Transverse colon (tissue), 4 donors: ENCODE measurements at regions not wholly inside any gene's neighbourhood (a gene's known extent, or its start where the extent isn't known, plus 50 kb on each side); places are given as distances from the start of the nearest gene placed in this dataset.

Experiments used
- DNase-seq: peaks from one replicate; pipeline ENCODE4 v3.0.0-alpha.2; 2019
- H3K27ac ChIP-seq, 4 donors: fragments of 200-600 bp; sonication (generic); 2 replicates each; pipeline ENCODE4 v1.5.1; 2016 to 2018; ENCODE audit warnings: inconsistent platforms in 4 of 4
- H3K27me3 ChIP-seq: fragments of 200-600 bp; sonication (generic); 2 replicates; pipeline ENCODE4 v1.5.1; 2017; ENCODE audit warnings: inconsistent platforms
- H3K36me3 ChIP-seq, 4 donors: fragments of 200-600 bp; sonication (generic); 2 replicates each; pipeline ENCODE4 v1.5.1; 2017 to 2019; ENCODE audit warnings: inconsistent platforms in 4 of 4
- H3K4me1 ChIP-seq, 4 donors: fragments of 200-600 bp; sonication (generic); 2 replicates each; pipeline ENCODE4 v1.5.1; 2017 to 2020; ENCODE audit warnings: inconsistent platforms in 4 of 4
- H3K4me3 ChIP-seq, 4 donors: fragments of 200-600 bp; sonication (generic); 1 replicate in 1 of 4; 2 replicates in 3 of 4; pipeline versions ENCODE4 v1.5.1 to v1.6.1; 2017 to 2019; ENCODE audit warnings: inconsistent platforms in 4 of 4
- H3K9me3 ChIP-seq, 2 donors: fragments of 200-600 bp; sonication (generic); 2 replicates each; pipeline ENCODE4 v1.5.1; 2017 to 2019; ENCODE audit warnings: inconsistent platforms in 2 of 2
- CTCF ChIP-seq, 5 experiments: fragments of 200-600 bp in 3 of 5; fragments of 450-650 bp in 2 of 5; sonication (generic) in 3 of 5; IDR thresholded peaks; 1 replicate in 2 of 5; 2 replicates in 3 of 5; pipeline ENCODE4 v1.5.1; 2016 to 2017; ENCODE audit warnings: antibody characterized with exemption in 5 of 5, inconsistent platforms in 3 of 5, mild to moderate bottlenecking in 2 of 5, moderate library complexity in 1 of 5
- EP300 ChIP-seq: sonication (generic); formaldehyde crosslinking; IDR thresholded peaks from one replicate; pipeline ENCODE4 v1.6.1; 2017; ENCODE audit warnings: antibody characterized with exemption, low read depth
- POLR2A ChIP-seq: fragments of 450-650 bp; IDR thresholded peaks from one replicate; pipeline ENCODE4 v1.6.1; 2016; ENCODE audit warnings: antibody characterized with exemption, mild to moderate bottlenecking, moderate library complexity
- POLR2AphosphoS5 ChIP-seq, 3 donors: sonication (generic); formaldehyde crosslinking; IDR thresholded peaks; one replicate each; pipeline ENCODE4 v1.6.1; 2016; ENCODE audit warnings: antibody characterized with exemption in 3 of 3
- WGBS, 2 donors: methylation state at CpG; one replicate each; pipeline ENCODE4 v1.1.5; 2018; ENCODE audit warnings: low coverage in 1 of 2; 5-methylcytosine and 5-hydroxymethylcytosine counted together
- in situ Hi-C, 4 donors: fragments of 200-750 bp; cut with MboI; loops; one replicate each; pipeline versions ENCODE4 v1.15.0 to v1.15.1; 2017; ENCODE audit warnings: low sequenced_read_pairs in 3 of 4, low pct_ligation_motif_present in 1 of 4, low pct_unique_long_range_greater_than_20kb in 1 of 4
- intact Hi-C: fragments of 100-400 bp; cut with DNase I; formaldehyde crosslinking; loops from one replicate; pipeline ENCODE4 v1.15.1; 2023; ENCODE audit warnings: low total_unique reads

- in situ Hi-C loops (no loop called here), intact Hi-C loops (no loop called here)
- H3K4me1 ChIP-seq, result no peaks in the 10 kb centered on the region
- no peaks in the 10 kb centered on the region for H3K36me3 ChIP-seq
- H3K27ac ChIP-seq, result no peak overlapping the region
- no peaks in the 10 kb centered on the region for H3K9me3 ChIP-seq
- TF ChIP-seq CTCF (IDR thresholded peaks at IDR 0.05) (no peak), POLR2AphosphoS5 (IDR thresholded peaks at IDR 0.05) (no peak), POLR2A (no peak), EP300 (no peak)
- no peaks in the 10 kb centered on the region for H3K27me3 ChIP-seq
- no peak overlapping the region for H3K4me3 ChIP-seq
- 67 to 74% methylated on average over 1 of the region's 1 CpG for WGBS, 2 donors
- no peak for DNase-seq
These were observed 390.7 kb downstream of the LRATD1 start for GRCh38 chr2:15023221-15023620.

GRCh38 chr2:15028406-15028805 is 395.9 kb downstream of the LRATD1 start:
- 40 to 44% methylated on average over 2 of the region's 2 CpGs for WGBS, 2 donors
- intact Hi-C loops (no loop called here), in situ Hi-C loops (no loop called here)
- no peak overlapping the region for H3K27ac ChIP-seq
- H3K36me3 ChIP-seq, result no peaks in the 10 kb centered on the region
- no peaks in the 10 kb centered on the region for H3K4me1 ChIP-seq
- no peak for DNase-seq
- H3K9me3 ChIP-seq, result no peaks in the 10 kb centered on the region
- no peaks in the 10 kb centered on the region for H3K27me3 ChIP-seq
- H3K4me3 ChIP-seq, result no peak overlapping the region
- no peak for TF ChIP-seq POLR2A
- TF ChIP-seq CTCF (IDR thresholded peaks at IDR 0.05), result no peak
- TF ChIP-seq EP300, result no peak
- no peak for TF ChIP-seq POLR2AphosphoS5 (IDR thresholded peaks at IDR 0.05)

- no peak for DNase-seq
- 75 to 91% methylated on average over 1 to 4 of the region's 4 CpGs for WGBS, 2 donors
- in situ Hi-C loops, result no loop called here
- no peaks in the 10 kb centered on the region for H3K9me3 ChIP-seq
- intact Hi-C loops, result no loop called here
- H3K4me1 ChIP-seq, result no peaks in the 10 kb centered on the region
- no peaks in the 10 kb centered on the region for H3K27me3 ChIP-seq
- H3K27ac ChIP-seq, result no peak overlapping the region
- TF ChIP-seq EP300 (no peak), POLR2A (no peak), CTCF (IDR thresholded peaks at IDR 0.05) (no peak), POLR2AphosphoS5 (IDR thresholded peaks at IDR 0.05) (no peak)
- no peak overlapping the region for H3K4me3 ChIP-seq
- no peaks in the 10 kb centered on the region for H3K36me3 ChIP-seq
These were observed 399.3 kb downstream of the LRATD1 start for GRCh38 chr2:15031745-15032240.

- no peaks in the 10 kb centered on the region for H3K9me3 ChIP-seq
These were observed 401.7 kb downstream of the LRATD1 start for GRCh38 chr2:15034246-15034645.

More at GRCh38 chr2:15034246-15034645, 401.7 kb downstream of the LRATD1 start:
- 47 to 53% methylated on average over 2 of the region's 2 CpGs for whole genome bisulfite sequencing, 2 donors
- Histone ChIP-seq H3K4me3 (no peak overlapping the region), H3K36me3 (no peaks in the 10 kb centered on the region), H3K27ac (no peak overlapping the region), H3K27me3 (no peaks in the 10 kb centered on the region), H3K4me1 (no peaks in the 10 kb centered on the region)
- in situ Hi-C loops, result no loop called here
- intact Hi-C loops, result no loop called here
- DNase-seq, result no peak
- TF ChIP-seq EP300 (no peak), POLR2A (no peak), POLR2AphosphoS5 (IDR thresholded peaks at IDR 0.05) (no peak), CTCF (IDR thresholded peaks at IDR 0.05) (no peak)
